ENCODE measurements at regions not wholly inside any gene's neighbourhood (a gene's known extent, or its start where the extent isn't known, plus 50 kb on each side); places are given as distances from the start of the nearest gene placed in this dataset.

GRCh38 chrX:107560980-107561379 is 67.3 kb upstream of the PRPS1 start:
- no peaks in the 10 kb centered on the region for H3K79me2 ChIP-seq (ENCODE audit: insufficient read depth, low read length)
- peaks cover 31% of the 10 kb centered on the region for H3K4me1 ChIP-seq (ENCODE audit: insufficient read depth, low read length)
- H3K9me3 ChIP-seq (ENCODE audit: low read depth, low read length), result no peaks in the 10 kb centered on the region
- H3K4me2 ChIP-seq (ENCODE audit: insufficient read depth, low read length), result no peak overlapping the region
- H2AFZ ChIP-seq (ENCODE audit: low read length), result no peak overlapping the region
- no peak overlapping the region for H3K27ac ChIP-seq (ENCODE audit: low read depth, low read length)
- DNase-seq (ENCODE audit: insufficient read length, low spot score, missing footprints), result no peak
- H4K20me1 ChIP-seq (ENCODE audit: insufficient read depth, low read length), result peaks cover 4% of the 10 kb centered on the region
- peaks cover 8% of the 10 kb centered on the region for H3K27me3 ChIP-seq (ENCODE audit: insufficient read depth, low read length)
- no peak overlapping the region for H3K4me3 ChIP-seq (ENCODE audit: insufficient read depth, low read length)
- TF ChIP-seq, protein P1, sequence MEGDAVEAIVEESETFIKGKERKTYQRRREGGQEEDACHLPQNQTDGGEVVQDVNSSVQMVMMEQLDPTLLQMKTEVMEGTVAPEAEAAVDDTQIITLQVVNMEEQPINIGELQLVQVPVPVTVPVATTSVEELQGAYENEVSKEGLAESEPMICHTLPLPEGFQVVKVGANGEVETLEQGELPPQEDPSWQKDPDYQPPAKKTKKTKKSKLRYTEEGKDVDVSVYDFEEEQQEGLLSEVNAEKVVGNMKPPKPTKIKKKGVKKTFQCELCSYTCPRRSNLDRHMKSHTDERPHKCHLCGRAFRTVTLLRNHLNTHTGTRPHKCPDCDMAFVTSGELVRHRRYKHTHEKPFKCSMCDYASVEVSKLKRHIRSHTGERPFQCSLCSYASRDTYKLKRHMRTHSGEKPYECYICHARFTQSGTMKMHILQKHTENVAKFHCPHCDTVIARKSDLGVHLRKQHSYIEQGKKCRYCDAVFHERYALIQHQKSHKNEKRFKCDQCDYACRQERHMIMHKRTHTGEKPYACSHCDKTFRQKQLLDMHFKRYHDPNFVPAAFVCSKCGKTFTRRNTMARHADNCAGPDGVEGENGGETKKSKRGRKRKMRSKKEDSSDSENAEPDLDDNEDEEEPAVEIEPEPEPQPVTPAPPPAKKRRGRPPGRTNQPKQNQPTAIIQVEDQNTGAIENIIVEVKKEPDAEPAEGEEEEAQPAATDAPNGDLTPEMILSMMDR (IDR thresholded peaks at IDR 0.05; ENCODE audit: extremely low read depth, low read depth, low read length), result no peak
- no peaks in the 10 kb centered on the region for H3K36me3 ChIP-seq (ENCODE audit: insufficient read depth, low read length)

DNA sequence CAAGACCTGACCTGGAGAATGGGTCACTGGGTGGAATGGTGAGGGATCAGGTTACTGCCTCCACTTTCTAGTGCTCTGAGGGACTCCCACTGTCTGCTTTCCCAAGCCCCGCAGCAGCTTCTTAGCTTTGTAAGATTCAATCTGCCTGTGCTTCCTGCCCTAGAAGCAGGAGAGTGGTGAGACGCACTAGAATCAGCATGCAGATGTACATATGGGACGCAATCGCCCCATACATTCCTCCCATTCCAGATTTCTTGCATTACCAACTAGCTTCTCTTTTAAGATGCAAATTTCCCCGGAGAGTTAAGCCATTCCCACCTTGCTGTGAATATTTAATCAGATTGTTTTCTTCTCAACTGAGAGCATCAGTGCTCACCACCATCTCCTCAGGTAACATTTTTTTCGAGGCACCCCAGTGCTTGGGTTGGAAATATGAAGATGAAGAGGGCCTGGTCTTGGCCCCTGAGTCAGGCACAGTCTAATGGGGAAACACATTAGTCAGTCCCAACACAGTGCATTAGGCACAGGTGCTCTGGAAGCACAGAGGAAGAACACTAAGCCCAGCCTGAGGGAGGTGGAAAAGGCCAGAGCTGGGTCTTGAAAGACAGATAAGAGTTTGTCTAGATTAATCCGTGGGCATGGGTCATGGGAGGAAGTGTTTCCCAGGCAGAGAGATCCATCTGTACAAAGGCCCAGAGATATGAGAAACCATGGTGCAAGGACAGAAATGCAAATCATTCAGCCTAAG is 66.7 kb upstream of the PRPS1 start:
- Histone ChIP-seq H3K27ac (ENCODE audit: low read depth, low read length) (peak overlapping the region; percentile 83), H4K20me1 (ENCODE audit: insufficient read depth, low read length) (peaks cover 4% of the 10 kb centered on the region), H3K36me3 (ENCODE audit: insufficient read depth, low read length) (no peaks in the 10 kb centered on the region), H3K27me3 (ENCODE audit: insufficient read depth, low read length) (peaks cover 11% of the 10 kb centered on the region), H3K4me3 (ENCODE audit: insufficient read depth, low read length) (no peak overlapping the region), H3K4me2 (ENCODE audit: insufficient read depth, low read length) (no peak overlapping the region), H3K79me2 (ENCODE audit: insufficient read depth, low read length) (no peaks in the 10 kb centered on the region), H3K9me3 (ENCODE audit: low read depth, low read length) (no peaks in the 10 kb centered on the region), H2AFZ (ENCODE audit: low read length) (no peak overlapping the region), H3K4me1 (ENCODE audit: insufficient read depth, low read length) (peaks cover 38% of the 10 kb centered on the region)
- TF ChIP-seq, protein P1 (IDR thresholded peaks at IDR 0.05; ENCODE audit: extremely low read depth, low read depth, low read length), result no peak
- DNase-seq (ENCODE audit: insufficient read length, low spot score, missing footprints), result no peak

DNA sequence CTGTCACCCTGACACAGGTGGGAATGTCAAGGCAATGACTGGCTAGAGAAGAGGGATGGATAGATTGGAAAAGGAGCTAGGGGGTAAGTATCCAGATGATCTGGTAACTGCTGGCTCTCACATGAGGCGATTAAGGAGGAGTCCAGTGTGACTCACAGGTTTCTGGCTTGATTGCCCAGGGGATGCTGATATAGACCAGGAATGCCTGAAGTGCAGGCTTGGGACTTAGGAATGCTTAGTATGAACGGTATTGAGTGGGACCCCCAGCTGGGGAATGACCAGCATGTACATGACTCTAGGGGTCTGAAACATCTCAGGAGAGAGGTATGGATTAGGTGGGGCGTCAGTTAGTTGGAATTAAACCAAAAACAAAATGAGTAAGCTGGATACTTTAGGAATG is 65.8 kb upstream of the PRPS1 start:
- H3K9me3 ChIP-seq (ENCODE audit: low read depth, low read length), result no peaks in the 10 kb centered on the region
- H3K4me2 ChIP-seq (ENCODE audit: insufficient read depth, low read length), result peak overlapping the region; percentile 60
- H3K4me1 ChIP-seq (ENCODE audit: insufficient read depth, low read length), result peaks cover 40% of the 10 kb centered on the region
- peaks cover 11% of the 10 kb centered on the region for H3K27me3 ChIP-seq (ENCODE audit: insufficient read depth, low read length)
- H3K4me3 ChIP-seq (ENCODE audit: insufficient read depth, low read length), result no peak overlapping the region
- H3K79me2 ChIP-seq (ENCODE audit: insufficient read depth, low read length), result no peaks in the 10 kb centered on the region
- DNase-seq (ENCODE audit: insufficient read length, low spot score, missing footprints), result peak; percentile 79
- H4K20me1 ChIP-seq (ENCODE audit: insufficient read depth, low read length), result peaks cover 4% of the 10 kb centered on the region
- no peak overlapping the region for H2AFZ ChIP-seq (ENCODE audit: low read length)
- peak overlapping the region; percentile 83 for H3K27ac ChIP-seq (ENCODE audit: low read depth, low read length)
- no peaks in the 10 kb centered on the region for H3K36me3 ChIP-seq (ENCODE audit: insufficient read depth, low read length)
- TF ChIP-seq, protein P1 (IDR thresholded peaks at IDR 0.05; ENCODE audit: extremely low read depth, low read depth, low read length), result no peak

DNA sequence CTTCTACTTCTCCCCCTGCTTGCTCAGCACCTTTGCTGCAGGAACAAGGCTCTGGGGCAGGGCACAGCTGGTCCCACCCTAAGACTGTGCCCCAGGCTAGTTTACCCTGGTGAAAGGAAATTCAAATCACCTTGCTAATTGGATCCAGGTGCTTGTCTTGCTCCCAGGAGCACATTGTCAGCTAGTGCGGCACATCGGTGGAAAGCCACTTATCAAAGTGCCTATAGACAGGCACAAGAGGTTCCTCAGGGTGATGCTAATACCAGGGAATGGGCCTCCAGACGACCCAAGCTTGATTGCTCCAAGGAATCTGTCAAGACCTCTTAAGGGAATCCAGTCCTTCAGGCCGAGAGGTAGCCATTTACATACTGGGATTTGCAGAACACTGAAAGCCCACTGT is 64.5 kb upstream of the PRPS1 start:
- Histone ChIP-seq H3K79me2 (ENCODE audit: insufficient read depth, low read length) (no peaks in the 10 kb centered on the region), H3K4me2 (ENCODE audit: insufficient read depth, low read length) (no peak overlapping the region), H2AFZ (ENCODE audit: low read length) (no peak overlapping the region), H3K27me3 (ENCODE audit: insufficient read depth, low read length) (peaks cover 11% of the 10 kb centered on the region), H3K4me3 (ENCODE audit: insufficient read depth, low read length) (no peak overlapping the region), H3K4me1 (ENCODE audit: insufficient read depth, low read length) (peaks cover 40% of the 10 kb centered on the region), H3K27ac (ENCODE audit: low read depth, low read length) (no peak overlapping the region), H3K9me3 (ENCODE audit: low read depth, low read length) (no peaks in the 10 kb centered on the region), H4K20me1 (ENCODE audit: insufficient read depth, low read length) (peaks cover 4% of the 10 kb centered on the region), H3K36me3 (ENCODE audit: insufficient read depth, low read length) (no peaks in the 10 kb centered on the region)
- no peak for DNase-seq (ENCODE audit: insufficient read length, low spot score, missing footprints)
- TF ChIP-seq, protein P1 (IDR thresholded peaks at IDR 0.05; ENCODE audit: extremely low read depth, low read depth, low read length), result no peak
